Tibial nerve (tissue), 4 donors: ENCODE measurements at regions not wholly inside any gene's neighbourhood (a gene's known extent, or its start where the extent isn't known, plus 50 kb on each side); places are given as distances from the start of the nearest gene placed in this dataset.

Experiments
- DNase-seq, 2 donors: peaks; one replicate each; pipeline ENCODE4 v3.0.0-alpha.2; 2019; ENCODE audit warnings: low spot score in 2 of 2
- H3K27ac ChIP-seq, 4 donors: fragments of 200-600 bp; sonication (generic) in 3 of 4; one replicate each; pipeline ENCODE4 v1.5.1; 2017 to 2019; ENCODE audit warnings: mild to moderate bottlenecking in 1 of 4
- H3K27me3 ChIP-seq, 2 donors: fragments of 200-600 bp; sonication (generic) in 1 of 2; one replicate each; pipeline versions ENCODE4 v1.5.1 to v1.6.0; 2017 to 2019
- H3K36me3 ChIP-seq, 3 donors: fragments of 200-600 bp; sonication (generic); one replicate each; pipeline ENCODE4 v1.5.1; 2018 to 2019
- H3K4me1 ChIP-seq, 4 donors: fragments of 200-600 bp; sonication (generic) in 3 of 4; one replicate each; pipeline ENCODE4 v1.5.1; 2017 to 2019
- H3K4me3 ChIP-seq, 4 donors: fragments of 200-600 bp; sonication (generic) in 3 of 4; one replicate each; pipeline ENCODE4 v1.5.1; 2017 to 2019; ENCODE audit warnings: mild to moderate bottlenecking in 1 of 4, moderate library complexity in 1 of 4
- H3K9me3 ChIP-seq, 4 donors: fragments of 200-600 bp; sonication (generic) in 3 of 4; one replicate each; pipeline ENCODE4 v1.5.1; 2017 to 2019
- CTCF ChIP-seq, 5 experiments: fragments of 200-600 bp in 3 of 5; fragments of 450-650 bp in 2 of 5; sonication (generic) in 3 of 5; IDR thresholded peaks; one replicate each; pipeline ENCODE4 v1.5.1; 2016 to 2019; ENCODE audit warnings: antibody characterized with exemption in 5 of 5, mild to moderate bottlenecking in 3 of 5, moderate library complexity in 2 of 5
- EP300 ChIP-seq, 2 donors: sonication (generic); formaldehyde crosslinking; IDR thresholded peaks; one replicate each; pipeline ENCODE4 v1.6.1; 2017; ENCODE audit warnings: antibody characterized with exemption in 2 of 2, mild to moderate bottlenecking in 1 of 2
- POLR2A ChIP-seq, 2 donors: fragments of 450-650 bp; IDR thresholded peaks; one replicate each; pipeline ENCODE4 v1.6.1; 2017; ENCODE audit warnings: antibody characterized with exemption in 2 of 2, mild to moderate bottlenecking in 2 of 2, moderate library complexity in 2 of 2
- WGBS, 2 donors: methylation state at CpG; one replicate each; pipeline ENCODE4 v1.1.5; 2018; 5-methylcytosine and 5-hydroxymethylcytosine counted together

DNA sequence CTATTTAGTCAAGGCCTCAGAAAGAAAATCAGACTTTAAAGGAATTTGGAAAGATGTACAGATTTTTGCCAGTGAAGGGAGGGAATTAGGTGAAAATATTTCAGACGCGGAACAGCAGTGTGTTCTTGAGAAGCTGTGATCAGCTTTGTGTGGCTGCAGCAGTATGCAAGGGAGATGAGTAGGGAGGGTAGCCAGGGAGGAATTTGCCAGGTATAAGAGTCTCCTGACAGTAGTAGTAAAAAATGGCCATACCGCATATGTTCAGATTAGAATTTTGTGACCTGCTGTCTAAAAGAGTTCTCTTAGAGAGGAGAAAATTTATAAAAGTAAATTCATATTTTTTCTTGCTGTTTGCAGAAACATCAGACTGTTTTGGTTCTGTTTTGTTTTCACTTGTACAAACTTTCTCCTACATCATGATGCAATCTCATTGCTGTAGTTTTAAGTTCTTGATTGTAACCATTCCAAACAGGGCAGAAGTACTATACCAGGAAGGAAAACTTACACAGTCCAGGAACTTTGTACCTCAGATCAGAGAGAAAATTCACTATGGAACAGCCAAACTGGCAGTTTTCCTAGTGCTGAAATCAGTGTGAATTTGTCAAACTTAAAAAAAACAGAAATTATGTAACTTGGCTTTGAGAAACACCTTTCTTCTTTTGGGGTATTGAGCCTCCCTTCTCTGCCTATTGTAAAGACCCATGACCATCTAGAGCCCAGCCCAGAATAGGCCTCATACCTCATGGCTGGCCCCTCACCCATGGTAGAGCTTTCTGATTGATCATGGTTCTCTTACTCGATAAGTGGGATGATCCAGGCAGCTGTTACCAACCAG lies 78.4 kb upstream of the NR3C1 start:
- H3K4me3 ChIP-seq: no peak overlapping the region
- no peaks in the 10 kb centered on the region for H3K9me3 ChIP-seq
- TF ChIP-seq CTCF (IDR thresholded peaks at IDR 0.05): no peak
- TF ChIP-seq POLR2A (IDR thresholded peaks at IDR 0.05): no peak
- TF ChIP-seq EP300 (IDR thresholded peaks at IDR 0.05): no peak
- no peaks in the 10 kb centered on the region for H3K36me3 ChIP-seq
- H3K27ac ChIP-seq: no peak overlapping the region
- no peak for DNase-seq
- WGBS, 2 donors: 87 to 88% methylated on average over 4 of the region's 4 CpGs
- H3K4me1 ChIP-seq: peaks cover 0 to 8% (median 0%) of the 10 kb centered on the region in 4 donors
- no peaks in the 10 kb centered on the region for H3K27me3 ChIP-seq

DNA sequence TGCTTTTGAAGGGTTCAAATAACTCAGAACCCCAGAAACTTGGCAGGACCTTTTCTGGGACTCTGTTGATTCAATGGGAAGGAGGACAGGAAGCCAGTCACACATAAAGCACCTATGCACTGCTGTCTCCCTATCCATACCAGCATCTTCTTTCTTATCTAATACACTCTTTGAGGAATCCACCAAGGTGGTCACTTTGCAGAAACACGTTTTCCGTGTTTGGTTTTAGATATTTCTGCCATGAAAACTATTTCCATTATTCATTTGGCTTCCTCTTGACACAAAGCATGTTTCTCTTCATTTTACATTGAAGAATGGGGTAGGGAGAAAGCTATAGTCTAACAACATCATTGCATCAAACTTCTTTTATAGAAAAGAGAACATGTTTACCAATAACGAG lies 76.5 kb upstream of the NR3C1 start:
- no peak overlapping the region for H3K27ac ChIP-seq
- H3K4me3 ChIP-seq: no peak overlapping the region
- 92% methylated on average over 3 of the region's 3 CpGs for WGBS, 2 donors
- H3K27me3 ChIP-seq: no peaks in the 10 kb centered on the region
- TF ChIP-seq CTCF (IDR thresholded peaks at IDR 0.05): no peak
- TF ChIP-seq POLR2A (IDR thresholded peaks at IDR 0.05): no peak
- no peak for TF ChIP-seq EP300 (IDR thresholded peaks at IDR 0.05)
- no peaks in the 10 kb centered on the region for H3K9me3 ChIP-seq
- peaks cover 0 to 12% (median 0%) of the 10 kb centered on the region in 4 donors for H3K4me1 ChIP-seq
- no peaks in the 10 kb centered on the region for H3K36me3 ChIP-seq
- no peak for DNase-seq

DNA sequence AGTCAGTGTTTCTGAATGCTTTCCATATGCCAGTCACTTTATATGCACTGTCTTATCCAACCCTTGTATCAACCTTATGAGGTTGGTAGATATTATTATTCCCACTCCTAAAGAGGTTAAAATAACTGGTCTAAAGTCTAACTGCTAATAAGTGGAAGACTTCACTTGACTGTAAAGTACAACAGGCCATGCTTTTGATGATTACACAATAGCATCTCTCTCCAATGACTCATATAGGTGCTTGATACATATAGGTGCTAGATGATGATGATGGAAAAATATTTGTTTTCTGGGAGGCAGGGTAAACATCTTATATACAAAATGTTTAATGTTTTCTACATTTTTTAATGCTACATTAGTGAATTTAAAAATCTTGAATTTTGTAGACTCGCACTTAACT lies 75.9 kb upstream of the NR3C1 start:
- no peak overlapping the region for H3K4me3 ChIP-seq
- WGBS, 2 donors: 97 to 98% methylated on average over 1 of the region's 1 CpG
- no peaks in the 10 kb centered on the region for H3K36me3 ChIP-seq
- no peak for DNase-seq
- no peak overlapping the region for H3K27ac ChIP-seq
- no peaks in the 10 kb centered on the region for H3K9me3 ChIP-seq
- H3K27me3 ChIP-seq: no peaks in the 10 kb centered on the region
- H3K4me1 ChIP-seq: peaks cover 0 to 12% (median 0%) of the 10 kb centered on the region in 4 donors
- TF ChIP-seq CTCF (IDR thresholded peaks at IDR 0.05): no peak
- no peak for TF ChIP-seq EP300 (IDR thresholded peaks at IDR 0.05)
- no peak for TF ChIP-seq POLR2A (IDR thresholded peaks at IDR 0.05)

- H3K36me3 ChIP-seq: no peaks in the 10 kb centered on the region
- DNase-seq: no peak
- H3K27me3 ChIP-seq: no peaks in the 10 kb centered on the region
- WGBS, 2 donors: 73 to 86% methylated on average over 1 of the region's 1 CpG
- no peak overlapping the region for H3K27ac ChIP-seq
- H3K4me3 ChIP-seq: no peak overlapping the region
- peaks cover 0 to 5% (median 0%) of the 10 kb centered on the region in 4 donors for H3K4me1 ChIP-seq
- TF ChIP-seq EP300 (IDR thresholded peaks at IDR 0.05) (no peak), CTCF (IDR thresholded peaks at IDR 0.05) (no peak), POLR2A (IDR thresholded peaks at IDR 0.05) (no peak)
- H3K9me3 ChIP-seq: no peaks in the 10 kb centered on the region
These were observed 73.2 kb upstream of the NR3C1 start for GRCh38 chr5:143476601-143477211.

- no peak for DNase-seq
- Histone ChIP-seq H3K36me3 (no peaks in the 10 kb centered on the region), H3K9me3 (no peaks in the 10 kb centered on the region), H3K4me3 (no peak overlapping the region), H3K27me3 (no peaks in the 10 kb centered on the region), H3K27ac (no peak overlapping the region), H3K4me1 (peaks cover 0 to 4% (median 0%) of the 10 kb centered on the region in 4 donors)
- TF ChIP-seq POLR2A (IDR thresholded peaks at IDR 0.05): no peak
- TF ChIP-seq CTCF (IDR thresholded peaks at IDR 0.05): no peak
- no peak for TF ChIP-seq EP300 (IDR thresholded peaks at IDR 0.05)
- 82 to 95% methylated on average over 3 of the region's 3 CpGs for WGBS, 2 donors
These were observed 71.1 kb upstream of the NR3C1 start for GRCh38 chr5:143474616-143475015.
